HG03175 (cell line): ENCODE measurements at regions not wholly inside any gene's neighbourhood (a gene's known extent, or its start where the extent isn't known, plus 50 kb on each side); places are given as distances from the start of the nearest gene placed in this dataset.

ENCODE experiments used
- ATAC-seq: cut with Tn5 transposase; IDR thresholded peaks from one replicate; pipeline ENCODE4 v1.9.1; 2021; ENCODE audit warnings: mild to moderate bottlenecking, moderate library complexity; ENCODE audit not compliant: unreplicated experiment

DNA sequence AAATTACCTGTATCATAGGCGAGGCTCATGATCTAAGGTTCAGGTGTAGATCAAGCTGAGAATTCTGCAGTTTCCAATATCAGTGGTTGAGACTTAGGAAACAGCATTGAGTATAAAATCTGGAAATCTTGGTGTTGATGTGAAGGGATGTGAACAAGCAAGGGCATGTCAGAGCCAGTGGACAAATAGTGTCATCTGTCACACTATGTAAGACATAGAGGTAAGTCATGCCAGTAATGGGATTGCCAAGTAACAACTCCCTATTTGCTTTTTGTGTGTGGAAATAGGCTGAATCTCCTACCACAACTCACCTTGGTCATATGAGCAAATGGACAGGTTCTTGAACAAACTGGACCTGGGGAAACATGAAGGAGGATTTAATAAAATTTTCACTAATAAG lies 334.5 kb upstream of the EMCN start:
- no peak for ATAC-seq

DNA sequence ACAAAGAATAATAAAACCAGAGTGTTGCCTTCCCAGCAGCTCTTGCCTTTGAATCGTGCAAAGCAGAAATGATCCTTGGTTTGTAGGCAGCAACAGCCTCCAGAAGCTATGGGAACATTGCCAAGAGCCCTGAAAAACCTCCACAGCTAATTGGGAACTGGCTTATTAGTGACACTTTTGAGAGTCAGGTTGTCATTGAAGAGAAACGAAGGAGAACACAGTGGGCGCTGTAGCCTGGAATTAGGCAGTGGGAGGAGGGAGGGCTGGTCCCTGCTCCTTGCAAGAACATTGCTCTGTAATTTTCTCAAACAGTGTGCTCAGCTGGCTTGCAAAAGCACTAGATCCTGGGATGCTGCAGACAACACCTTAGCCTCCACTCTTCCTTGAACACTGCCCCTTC lies 331.5 kb upstream of the EMCN start:
- ATAC-seq, result peak; percentile 5

DNA sequence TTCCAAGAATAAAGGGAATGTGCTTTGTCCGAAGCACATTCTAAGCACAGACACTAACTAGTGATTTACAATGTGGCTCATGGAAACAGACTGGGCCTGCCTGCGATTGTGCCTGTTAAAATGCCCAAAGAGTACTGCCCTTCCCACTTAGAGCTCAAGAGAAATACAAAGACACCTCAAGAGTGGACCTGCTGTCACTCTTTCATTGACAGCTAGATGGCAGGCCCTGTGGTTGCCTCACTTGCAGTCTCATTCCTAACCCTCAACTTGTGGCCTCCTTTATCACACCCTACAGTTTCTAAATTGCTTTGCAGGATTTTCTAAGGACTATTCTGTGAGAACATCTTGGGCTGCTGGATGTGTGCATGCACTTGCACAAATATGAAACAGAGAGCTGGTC lies 331.0 kb upstream of the EMCN start:
- peak; percentile 78 for ATAC-seq

DNA sequence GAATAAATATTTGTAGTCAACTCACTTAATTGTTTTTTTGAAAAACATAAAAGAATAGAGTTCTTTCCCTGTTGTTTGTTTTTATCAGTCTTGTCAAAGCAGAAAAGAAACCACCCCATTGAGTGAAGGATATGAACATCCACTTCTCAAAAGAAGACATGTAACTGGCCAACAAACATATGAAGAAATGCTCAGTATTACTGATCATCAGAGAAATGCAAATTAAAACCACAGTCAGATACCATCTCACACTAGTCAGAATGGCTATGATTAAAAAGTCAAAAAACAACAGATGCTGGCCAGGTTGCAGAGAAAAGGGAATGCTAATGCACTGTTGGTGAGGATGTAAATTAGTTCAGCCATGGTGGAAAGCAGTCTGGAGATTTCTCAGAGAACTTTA lies 326.1 kb upstream of the EMCN start:
- no peak for ATAC-seq

DNA sequence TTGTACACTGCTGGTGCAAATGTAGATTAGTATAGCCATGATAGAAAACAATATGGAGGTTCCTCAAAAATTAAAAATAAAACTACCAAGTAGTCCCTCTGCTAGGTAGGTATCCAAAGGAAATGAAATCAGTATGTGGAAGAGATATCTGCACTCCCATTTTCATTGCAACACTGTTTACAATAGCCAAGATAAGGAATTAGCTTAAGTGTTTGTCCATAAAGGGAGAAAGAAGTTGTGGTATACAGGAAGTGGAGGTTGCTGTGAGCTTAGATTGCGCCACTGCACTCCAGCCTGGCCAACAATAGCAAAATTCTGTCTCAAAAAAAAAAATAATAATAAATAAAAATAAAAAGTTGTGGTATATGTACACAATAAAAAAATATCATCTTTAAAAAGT lies 325.0 kb upstream of the EMCN start:
- no peak for ATAC-seq

DNA sequence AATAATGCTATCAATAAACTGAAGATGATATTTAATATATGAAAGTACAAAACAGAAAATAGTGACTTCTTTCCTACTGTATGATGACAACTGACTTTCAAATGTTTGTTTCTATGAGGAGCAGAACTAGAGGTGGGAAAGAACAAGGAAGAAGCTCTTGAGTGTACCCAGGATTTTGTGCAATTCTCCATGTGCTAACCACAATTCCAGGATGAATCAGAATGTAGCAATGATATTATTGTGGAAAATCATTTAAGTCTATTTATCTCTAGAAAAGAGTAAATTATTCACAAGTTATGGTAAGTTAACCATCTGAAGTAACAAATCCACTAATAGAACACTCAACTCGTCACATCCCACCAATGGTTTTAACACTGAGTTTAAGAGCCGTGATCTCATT lies 324.1 kb upstream of the EMCN start:
- no peak for ATAC-seq

DNA sequence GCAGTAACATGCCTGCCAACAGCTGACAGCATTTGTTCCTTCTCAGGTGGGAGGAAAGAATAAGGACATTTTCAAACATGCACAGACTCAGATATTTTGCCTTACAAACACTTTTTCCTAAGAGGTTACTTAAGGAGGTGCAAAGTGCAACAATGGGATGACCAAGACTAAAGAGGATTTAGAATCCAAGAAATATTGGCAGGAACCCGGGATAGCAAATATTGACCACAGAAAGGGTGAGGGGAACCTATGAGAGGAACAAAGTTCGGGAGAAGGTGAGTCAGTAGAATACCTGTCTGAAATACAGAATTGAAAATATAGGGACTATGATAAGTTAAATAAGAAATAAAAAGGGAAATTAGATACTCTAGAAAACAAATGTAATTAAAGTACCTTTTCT lies 321.9 kb upstream of the EMCN start:
- no peak for ATAC-seq

DNA sequence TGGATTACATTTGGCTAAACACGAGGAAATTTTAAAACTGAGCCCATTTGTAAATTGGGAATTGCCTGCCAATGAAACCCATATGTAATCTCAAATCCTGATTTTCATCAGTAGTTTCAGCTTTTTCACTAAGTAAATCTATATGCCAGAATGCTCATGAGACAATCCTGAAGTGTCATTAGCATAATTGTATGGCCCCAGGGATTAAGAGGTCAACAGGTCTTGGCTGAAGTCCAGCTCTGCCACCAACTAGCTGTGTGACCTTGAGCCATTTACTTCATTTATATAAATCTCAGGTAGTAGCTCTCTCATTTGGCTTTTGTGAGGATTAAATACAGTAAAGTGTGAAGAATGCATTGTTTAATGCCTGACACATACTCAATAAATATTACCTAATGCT lies 320.5 kb upstream of the EMCN start:
- no peak for ATAC-seq

DNA sequence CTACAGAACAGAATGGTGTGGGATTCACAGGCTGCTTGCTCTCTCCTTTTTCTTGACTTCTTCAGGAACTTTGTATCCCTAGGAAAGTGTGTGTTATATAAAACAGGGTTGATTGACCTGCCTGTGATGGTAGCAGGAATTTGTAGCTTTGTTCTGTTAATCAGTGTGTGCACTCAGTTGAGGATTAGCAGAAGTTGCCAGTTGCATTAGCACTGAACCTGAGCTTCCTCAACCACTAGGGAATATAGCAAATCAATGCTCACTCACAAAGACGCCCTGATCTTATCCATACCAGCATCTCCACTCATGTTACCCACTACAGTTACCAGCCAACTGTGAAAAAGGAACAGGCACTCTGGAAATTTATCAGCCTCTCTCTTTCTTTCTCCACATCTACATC lies 319.1 kb upstream of the EMCN start:
- no peak for ATAC-seq

DNA sequence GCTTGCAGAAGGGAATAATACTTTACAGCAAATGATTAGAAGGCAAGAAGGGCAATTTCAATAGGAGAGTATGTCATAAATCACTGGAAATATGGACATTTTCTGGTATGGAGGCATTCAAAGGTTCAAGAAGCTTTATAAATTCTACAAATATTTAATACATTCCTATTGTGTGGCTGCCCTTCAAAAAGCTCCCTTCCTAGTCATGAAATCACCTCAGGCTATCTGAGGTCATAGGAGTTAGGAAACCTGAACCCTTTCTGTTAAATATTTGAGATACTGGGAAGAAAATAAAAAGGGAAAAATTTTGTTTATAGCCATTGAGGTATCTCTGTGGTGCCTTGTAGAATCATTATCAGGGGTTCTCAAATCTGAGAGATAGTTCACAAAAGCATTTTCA lies 316.8 kb upstream of the EMCN start:
- no peak for ATAC-seq

DNA sequence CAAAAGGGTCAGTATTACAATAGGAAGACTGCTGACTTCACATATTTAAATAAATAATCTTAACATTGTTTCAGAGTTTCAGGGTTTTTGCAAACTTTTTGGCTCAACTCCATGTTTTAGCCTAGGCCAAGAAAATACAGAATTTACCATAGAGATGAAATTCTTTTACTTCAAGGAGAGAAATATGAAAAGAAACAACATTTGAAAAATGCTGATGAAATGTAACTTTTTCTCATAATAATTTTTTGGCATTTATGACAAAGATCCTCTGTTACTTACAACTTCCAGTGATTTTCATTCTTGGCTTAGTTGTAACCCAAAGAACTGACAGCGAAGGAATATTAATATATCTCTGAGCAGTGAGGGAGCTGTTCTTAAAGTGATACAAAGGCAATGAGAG lies 316.1 kb upstream of the EMCN start:
- ATAC-seq, result no peak

DNA sequence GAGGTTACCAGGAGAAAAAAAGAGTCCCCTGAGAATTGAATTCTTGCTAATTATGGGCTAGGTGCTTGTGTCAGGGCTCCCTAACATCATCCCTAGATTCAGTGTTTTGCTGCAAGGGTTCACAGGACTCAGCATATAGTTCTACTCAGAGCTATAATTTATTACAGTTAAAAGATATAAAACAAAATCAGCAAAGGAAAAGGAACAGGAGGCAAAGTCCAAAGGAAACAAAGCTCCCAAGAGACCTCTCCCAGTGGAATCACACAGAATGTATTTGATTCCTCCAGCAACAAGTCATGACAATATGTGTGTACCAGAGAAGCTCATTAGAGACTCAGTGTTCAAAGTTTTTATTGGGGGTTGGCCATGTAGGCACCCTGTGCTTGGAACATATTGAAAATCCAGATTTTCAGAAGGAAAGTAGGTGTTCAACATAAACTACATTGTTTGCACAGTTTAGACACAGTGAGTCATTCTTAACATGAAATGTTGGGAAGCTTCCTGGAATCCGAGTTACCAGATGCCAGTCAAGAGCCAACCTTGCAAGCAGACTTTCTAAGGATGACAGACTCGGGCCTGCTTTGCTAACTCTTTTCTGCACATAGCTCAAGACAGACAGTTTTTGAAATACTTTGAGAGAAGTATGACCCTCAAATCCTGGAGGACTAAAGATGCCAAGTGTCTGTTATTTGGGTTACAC lies 311.3 kb upstream of the EMCN start:
- ATAC-seq, result no peak

DNA sequence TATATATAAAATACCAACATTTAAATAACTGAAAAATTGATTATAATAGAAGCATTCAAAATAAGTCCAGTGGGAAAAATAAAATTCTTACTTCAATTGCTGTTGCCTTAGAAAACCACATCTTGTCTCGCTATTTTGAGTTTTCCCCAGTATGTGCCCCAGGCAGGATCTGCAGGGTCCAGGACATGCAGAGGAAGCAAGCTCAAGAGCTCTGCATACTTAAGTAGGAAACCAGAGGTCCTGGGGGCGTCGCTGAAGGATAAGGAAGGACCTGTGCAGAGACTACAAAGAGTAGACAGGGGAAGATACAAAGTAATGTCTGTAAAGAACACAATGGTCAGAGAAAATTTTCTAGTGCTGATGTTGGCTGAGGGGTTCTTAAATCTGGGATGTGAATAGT lies 310.5 kb upstream of the EMCN start:
- ATAC-seq, result no peak

DNA sequence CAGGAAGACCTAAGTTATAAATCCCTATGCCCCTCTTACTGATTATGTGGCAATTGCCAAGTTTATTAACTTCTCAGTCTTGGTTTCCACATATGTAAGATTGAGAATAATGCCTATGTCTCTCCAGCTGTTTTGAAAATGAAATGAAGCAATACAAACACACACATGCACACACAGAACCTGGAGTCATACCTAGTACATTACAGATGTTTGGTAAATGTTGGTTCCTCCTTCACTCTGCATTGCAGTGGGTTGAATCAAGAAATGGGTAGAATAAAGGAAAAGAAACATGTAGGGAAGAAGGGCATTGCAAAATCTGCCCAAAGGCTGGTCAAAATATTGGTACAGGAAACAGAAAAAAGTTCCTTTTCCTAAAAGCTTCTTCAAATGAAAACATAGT lies 309.9 kb upstream of the EMCN start:
- no peak for ATAC-seq

DNA sequence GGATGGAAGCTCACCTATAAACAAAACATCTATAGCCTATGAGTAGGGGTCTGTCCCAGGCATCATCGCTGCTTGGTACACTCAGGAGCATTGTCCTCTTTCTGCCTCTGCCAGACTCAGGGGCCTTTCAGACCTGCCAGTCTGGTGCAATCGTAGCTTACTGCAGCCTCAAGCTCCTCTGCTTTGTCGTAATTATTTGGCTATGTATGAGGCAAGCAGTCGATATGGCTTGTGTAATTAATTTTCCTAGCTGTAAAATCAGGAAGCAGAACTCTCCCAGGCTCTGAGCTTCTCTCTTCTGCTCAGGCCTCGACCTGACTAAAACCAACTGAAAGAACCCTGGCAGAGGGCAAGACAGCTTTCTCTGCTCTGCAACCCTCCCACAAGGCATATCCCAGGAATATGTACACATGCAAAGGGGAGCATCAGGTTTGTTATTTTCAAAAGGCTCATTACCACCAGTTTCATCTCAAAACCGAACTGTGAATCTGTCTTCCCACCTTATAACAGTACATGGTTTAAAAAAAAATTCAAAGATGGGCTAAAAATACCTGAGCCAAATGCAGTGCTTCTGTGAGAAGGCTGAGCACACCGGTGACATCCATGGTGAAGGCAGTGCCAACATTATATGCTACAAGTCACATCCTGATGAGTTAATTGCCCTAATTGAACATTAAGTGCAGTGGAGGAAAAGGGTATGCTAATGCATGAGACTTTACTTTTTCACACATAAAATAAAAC lies 309.2 kb upstream of the EMCN start:
- ATAC-seq, result no peak

DNA sequence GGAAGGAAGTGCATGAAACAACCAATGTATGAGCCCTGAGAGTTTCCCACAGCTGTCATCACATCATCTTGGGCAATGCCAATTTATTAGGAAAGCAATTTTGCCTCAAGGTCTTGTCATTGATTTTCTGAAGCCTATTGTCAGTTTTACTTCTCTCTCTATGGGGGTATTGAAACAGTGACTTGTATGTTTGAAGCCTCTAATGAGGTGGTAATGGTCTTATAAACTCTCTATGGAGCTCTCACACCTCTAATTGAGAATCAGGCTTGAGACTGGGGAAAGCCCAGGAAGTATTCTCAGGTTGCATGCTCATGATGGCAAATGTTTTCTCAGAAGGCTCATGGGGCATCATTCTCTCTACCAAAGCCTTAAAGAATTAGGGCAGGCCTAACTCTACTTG lies 308.2 kb upstream of the EMCN start:
- no peak for ATAC-seq

DNA sequence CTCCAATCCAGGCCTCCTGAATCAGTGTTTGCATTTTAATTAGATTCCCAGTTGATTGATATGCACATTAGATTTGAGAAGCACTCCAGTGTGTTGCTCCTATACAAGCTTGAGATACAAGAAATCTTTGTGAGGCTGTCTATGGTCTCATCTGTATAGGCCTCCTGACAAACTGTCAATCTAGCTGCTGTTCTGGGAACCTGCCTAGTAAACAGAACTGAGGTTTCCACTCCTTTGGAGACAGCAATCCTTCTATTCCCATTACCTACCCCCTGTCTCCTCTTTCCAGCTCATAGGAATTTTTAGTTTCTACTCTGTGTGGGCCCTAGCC lies 306.1 kb upstream of the EMCN start:
- ATAC-seq, result no peak

DNA sequence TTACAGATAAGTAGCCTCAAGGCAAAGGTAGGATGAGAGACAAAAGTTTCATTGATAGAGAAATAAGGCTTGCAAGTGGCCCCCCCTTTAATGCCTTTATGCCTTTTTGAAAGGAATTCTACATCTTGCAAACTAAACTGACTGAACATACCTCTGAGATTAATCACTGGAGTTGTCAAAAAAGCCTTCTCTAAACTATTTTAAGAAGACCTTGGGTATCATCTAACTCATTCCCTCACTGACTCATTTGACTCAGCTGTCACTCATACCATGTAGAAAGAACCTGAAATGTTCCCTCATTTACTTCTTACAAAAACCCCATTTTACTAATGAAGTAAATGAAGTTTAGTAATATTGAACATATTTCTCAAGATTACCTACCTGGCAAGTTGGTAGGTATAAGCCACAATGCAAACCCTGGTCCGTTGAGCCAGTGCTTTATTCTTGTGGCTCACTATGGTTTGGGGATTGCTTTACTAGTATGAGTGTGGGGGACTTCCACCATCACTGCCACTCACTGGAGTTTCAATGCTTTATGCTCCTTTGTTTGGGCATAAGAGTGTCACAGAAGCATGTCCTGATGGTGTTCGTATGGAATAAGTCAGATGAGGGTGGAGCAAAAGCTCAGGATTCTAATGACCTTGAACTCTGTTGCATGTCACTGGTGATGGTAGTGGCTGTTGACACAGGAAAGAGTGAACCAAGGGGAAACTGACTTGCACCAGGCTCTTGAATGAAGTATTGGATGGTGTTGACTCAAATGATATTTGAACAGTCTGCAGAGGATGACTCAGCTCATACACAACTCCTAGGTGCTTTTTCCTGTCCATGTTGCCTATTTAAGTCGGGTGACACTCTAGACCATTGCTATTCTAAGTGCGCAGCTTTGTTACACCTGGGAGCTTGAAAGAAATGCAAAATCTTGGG lies 305.5 kb upstream of the EMCN start:
- peak; percentile 71 for ATAC-seq

DNA sequence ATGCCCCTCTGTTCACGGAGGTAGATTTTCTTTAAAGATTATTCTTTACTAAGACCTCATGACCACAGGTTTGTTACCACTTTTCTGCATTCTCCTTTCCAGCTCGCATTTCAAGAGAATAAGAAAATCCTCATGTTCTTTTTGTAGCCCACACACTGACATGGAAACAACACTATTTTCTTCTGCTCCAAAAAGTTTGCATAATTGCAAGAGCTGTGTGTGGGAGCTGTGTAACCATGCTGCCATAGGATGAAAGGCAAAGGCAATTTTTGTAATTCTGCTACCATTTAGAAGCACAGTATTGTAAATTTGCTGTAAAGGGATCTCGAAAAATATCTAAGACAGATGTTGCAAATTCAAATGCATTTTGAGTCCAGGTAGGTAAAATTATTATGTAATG lies 302.4 kb upstream of the EMCN start:
- no peak for ATAC-seq

DNA sequence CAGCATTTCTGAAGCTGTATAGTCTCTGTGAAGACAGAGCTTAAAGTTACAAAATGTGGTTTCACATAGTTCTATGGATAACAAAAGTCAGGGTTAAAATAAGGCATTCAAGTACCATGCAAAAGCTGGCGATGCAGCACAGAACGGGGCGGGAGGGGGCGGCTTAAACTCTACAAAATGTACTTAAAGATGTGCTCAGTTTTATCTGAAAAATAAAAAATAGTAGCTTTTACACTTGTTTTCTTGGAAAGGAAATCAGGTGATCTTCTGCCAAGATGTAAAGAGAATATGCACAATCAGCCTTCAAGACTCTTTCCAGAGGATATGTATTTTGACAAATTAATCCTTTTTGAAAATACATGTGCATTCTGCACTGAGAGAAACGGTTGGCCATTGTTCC lies 301.7 kb upstream of the EMCN start:
- ATAC-seq, result no peak

DNA sequence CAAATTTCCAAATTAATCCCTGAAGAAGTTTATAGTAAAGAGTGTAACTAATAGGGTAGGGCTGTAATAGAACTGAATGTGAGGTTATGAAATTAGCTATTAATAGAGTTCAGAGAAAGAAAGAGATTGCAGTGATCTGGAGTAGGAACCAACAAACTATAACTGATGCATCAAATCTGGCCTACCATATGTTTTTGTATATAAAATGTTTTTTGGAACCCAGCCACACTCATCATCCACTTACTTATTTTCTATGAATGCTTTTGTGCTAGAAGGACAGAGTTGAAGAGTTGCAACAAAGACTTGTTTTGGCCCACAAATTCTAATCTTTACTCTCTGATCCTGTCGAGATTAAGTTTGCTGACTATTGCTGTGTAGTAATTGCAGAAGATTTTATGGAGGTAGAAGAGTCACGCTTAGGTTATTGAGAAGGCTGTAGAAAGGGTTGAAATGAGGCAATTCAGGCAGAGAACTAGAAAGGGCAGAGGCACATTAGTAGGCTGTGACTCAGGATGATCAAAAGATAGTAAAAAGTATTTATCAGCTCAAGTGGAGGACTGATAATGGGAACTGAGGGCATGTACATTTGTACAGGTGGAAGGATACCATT lies 298.7 kb upstream of the EMCN start:
- ATAC-seq, result no peak

DNA sequence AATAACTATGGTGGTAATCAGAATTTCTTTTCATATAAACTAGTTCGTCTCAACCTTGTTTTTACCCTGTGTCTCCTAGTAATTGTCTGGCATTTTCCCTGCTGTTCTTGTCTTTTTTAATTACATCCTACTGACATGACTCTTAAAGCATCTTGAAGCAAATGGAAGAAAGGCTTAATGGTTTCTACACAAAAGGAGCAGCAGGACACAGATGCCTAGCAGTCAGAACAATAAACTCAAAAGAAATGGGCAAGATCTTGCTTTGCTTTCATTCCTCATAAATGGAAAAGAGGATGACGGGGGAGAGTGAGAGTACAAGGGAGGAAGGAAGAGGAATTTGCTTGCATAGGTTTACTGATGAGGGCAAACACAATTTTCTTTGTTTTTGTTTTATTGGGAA lies 293.2 kb upstream of the EMCN start:
- ATAC-seq, result no peak
